Nephron progenitor cell (in vitro differentiated cells): ENCODE measurements at regions not wholly inside any gene's neighbourhood (a gene's known extent, or its start where the extent isn't known, plus 50 kb on each side); places are given as distances from the start of the nearest gene placed in this dataset.

Experiments used
- DNase-seq: peaks from one replicate; pipeline ENCODE4 v3.0.0; 2021
- H3K27ac Mint-ChIP-seq: 2 replicates; pipeline ENCODE4 v1.8.0; 2021; ENCODE audit warnings: mild to moderate bottlenecking, moderate library complexity, mixed read lengths
- H3K27me3 Mint-ChIP-seq: 2 replicates; pipeline ENCODE4 v1.8.0; 2021; ENCODE audit warnings: mild to moderate bottlenecking, low read depth, mixed read lengths; ENCODE audit not compliant: poor library complexity
- H3K36me3 Mint-ChIP-seq: 2 replicates; pipeline ENCODE4 v1.8.0; 2021; ENCODE audit warnings: low read depth, mixed read lengths
- H3K4me1 Mint-ChIP-seq: 2 replicates; pipeline ENCODE4 v1.8.0; 2021; ENCODE audit warnings: mixed read lengths
- H3K4me3 Mint-ChIP-seq: 2 replicates; pipeline ENCODE4 v1.8.0; 2021; ENCODE audit warnings: mild to moderate bottlenecking, moderate library complexity, mixed read lengths
- H3K9me3 Mint-ChIP-seq: 2 replicates; pipeline ENCODE4 v1.8.0; 2021; ENCODE audit warnings: mild to moderate bottlenecking, moderate library complexity, mixed read lengths
- CTCF ChIP-seq: fragments of 200-600 bp; sonication (generic); IDR thresholded peaks from 2 replicates; pipeline ENCODE4 v1.5.0; 2021; ENCODE audit warnings: antibody characterized with exemption

- Mint-ChIP-seq H3K36me3 (no peaks in the 10 kb centered on the region), H3K4me1 (peaks cover 76% of the 10 kb centered on the region), H3K4me3 (no peak overlapping the region), H3K27me3 (peaks cover 24% of the 10 kb centered on the region), H3K9me3 (no peaks in the 10 kb centered on the region), H3K27ac (no peak overlapping the region)
- DNase-seq, result no peak
- no peak for TF ChIP-seq CTCF
These were observed 76.7 kb downstream of the TRIM29 start for GRCh38 chr11:120061036-120061760.

GRCh38 chr11:120060512-120060911 is 77.4 kb downstream of the TRIM29 start:
- Mint-ChIP-seq H3K4me1 (peaks cover 79% of the 10 kb centered on the region), H3K27me3 (peaks cover 24% of the 10 kb centered on the region)
- no peak for TF ChIP-seq CTCF

GRCh38 chr11:120058931-120059330 is 79.0 kb downstream of the TRIM29 start:
- Mint-ChIP-seq H3K27me3 (peaks cover 12% of the 10 kb centered on the region), H3K4me3 (no peak overlapping the region), H3K4me1 (peaks cover 69% of the 10 kb centered on the region), H3K36me3 (no peaks in the 10 kb centered on the region), H3K27ac (no peak overlapping the region), H3K9me3 (no peaks in the 10 kb centered on the region)
- no peak for TF ChIP-seq CTCF
- DNase-seq, result no peak

More at GRCh38 chr11:120060512-120060911, 77.4 kb downstream of the TRIM29 start:
- Mint-ChIP-seq H3K36me3 (no peaks in the 10 kb centered on the region), H3K9me3 (no peaks in the 10 kb centered on the region), H3K4me3 (no peak overlapping the region), H3K27ac (no peak overlapping the region)
- DNase-seq, result no peak

- peaks cover 58% of the 10 kb centered on the region for H3K4me1 Mint-ChIP-seq
- peaks cover 9% of the 10 kb centered on the region for H3K27me3 Mint-ChIP-seq
- peaks cover 5% of the 10 kb centered on the region for H3K9me3 Mint-ChIP-seq
- no peaks in the 10 kb centered on the region for H3K36me3 Mint-ChIP-seq
- H3K4me3 Mint-ChIP-seq, result no peak overlapping the region
- H3K27ac Mint-ChIP-seq, result peak overlapping the region; percentile 25
- TF ChIP-seq CTCF, result no peak
- no peak for DNase-seq
These were observed 80.0 kb downstream of the TRIM29 start for GRCh38 chr11:120057595-120058581.

GRCh38 chr11:120057028-120057330 is 80.9 kb downstream of the TRIM29 start:
- peaks cover 14% of the 10 kb centered on the region for H3K9me3 Mint-ChIP-seq
- H3K36me3 Mint-ChIP-seq, result no peaks in the 10 kb centered on the region
- H3K27me3 Mint-ChIP-seq, result peaks cover 6% of the 10 kb centered on the region
- H3K27ac Mint-ChIP-seq, result no peak overlapping the region
- TF ChIP-seq CTCF, result no peak
- peaks cover 49% of the 10 kb centered on the region for H3K4me1 Mint-ChIP-seq
- DNase-seq, result no peak
- H3K4me3 Mint-ChIP-seq, result no peak overlapping the region
